HG03060 (cell line): ENCODE measurements at regions not wholly inside any gene's neighbourhood (a gene's known extent, or its start where the extent isn't known, plus 50 kb on each side); places are given as distances from the start of the nearest gene placed in this dataset.

Experiments
- ATAC-seq: cut with Tn5 transposase; IDR thresholded peaks from one replicate; pipeline ENCODE4 v1.9.1; 2021; ENCODE audit warnings: low read depth, moderate number of reproducible peaks; ENCODE audit not compliant: unreplicated experiment

DNA sequence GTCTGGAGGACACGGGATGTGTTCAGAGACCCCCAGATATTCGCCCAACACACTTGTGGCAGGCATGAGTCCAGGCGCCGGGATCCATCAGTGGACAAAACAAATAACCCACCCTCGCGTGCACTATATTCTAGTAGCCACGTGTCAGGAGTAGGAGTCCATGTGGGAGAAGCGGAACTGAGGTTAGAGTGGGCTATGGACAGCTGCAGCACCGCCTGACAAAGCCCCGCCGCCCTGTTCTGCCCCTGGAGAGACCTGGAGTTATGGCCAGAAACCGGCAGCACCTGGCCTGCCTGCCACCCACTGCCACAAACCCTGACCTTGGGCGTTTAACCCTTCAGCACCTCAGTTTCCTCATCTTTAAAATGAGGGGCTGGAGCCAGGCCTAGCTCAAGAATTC, 181.0 kb upstream of the RNF32 start:
- no peak for ATAC-seq

DNA sequence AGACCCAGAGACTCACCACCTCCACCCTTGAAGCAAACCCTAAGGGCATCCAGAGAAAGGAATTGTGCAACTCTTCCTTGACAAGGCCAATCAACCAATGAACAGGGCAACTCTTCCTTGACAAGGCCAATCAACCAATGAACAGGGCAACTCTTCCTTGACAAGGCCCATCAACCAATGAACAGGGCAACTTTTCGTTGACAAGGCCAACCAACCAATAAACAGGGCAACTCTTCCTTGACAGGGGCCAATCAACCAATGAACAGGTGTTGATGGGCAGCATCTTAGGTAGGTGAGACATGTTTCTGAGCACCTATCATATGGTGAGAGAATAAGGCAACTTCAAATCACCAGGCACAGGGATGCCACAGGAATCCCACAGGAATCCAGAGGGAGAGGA, 181.5 kb upstream of the RNF32 start:
- no peak for ATAC-seq

DNA sequence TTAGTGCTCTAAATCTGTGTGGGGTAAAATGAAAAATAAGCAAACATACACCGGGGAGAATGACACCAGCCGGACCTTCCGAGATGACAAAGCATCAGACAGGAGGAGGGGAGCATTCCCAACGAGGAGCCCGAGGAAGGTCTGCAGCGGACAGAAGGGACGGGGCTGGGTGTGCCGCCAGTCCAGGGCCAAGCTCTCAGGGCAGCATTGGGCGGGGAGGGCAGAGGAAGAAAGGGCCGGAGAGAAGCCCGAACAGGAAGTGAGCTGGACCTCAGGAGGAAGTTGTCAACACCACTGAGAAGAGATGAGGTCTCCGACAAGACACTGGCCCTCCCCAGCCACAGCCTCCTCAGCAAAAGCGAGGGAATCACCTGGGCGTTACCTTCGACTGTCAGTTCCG, 182.6 kb upstream of the RNF32 start:
- no peak for ATAC-seq

DNA sequence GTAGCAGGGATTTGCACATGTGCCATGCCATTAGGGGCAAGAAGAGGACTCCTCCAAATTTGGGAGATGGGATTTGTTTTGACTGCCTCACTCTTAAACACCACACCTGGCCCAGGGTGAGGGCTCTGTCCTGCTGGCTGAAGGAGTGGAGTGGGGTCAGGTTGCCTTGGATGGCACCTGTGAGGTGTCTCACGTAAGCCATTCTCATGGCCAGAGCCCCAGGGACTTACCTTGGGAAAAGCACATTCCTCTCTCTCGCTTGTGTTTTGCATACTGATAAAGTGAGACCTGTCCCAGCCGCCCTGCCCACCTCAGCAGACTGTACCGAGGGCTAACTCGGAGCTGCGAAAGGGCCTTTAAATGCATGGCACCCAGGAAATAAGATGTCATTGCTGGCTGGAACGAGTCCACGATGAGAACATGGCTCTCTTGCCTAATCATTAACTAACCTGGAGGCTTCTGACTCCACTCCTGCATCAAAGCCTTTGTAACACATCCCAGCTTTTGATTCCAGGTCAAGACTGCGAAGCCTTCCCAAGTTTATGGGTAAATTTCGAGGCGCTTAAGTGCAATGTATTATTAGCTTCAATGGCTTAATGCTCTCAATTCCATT, 184.0 kb upstream of the RNF32 start:
- ATAC-seq = no peak

DNA sequence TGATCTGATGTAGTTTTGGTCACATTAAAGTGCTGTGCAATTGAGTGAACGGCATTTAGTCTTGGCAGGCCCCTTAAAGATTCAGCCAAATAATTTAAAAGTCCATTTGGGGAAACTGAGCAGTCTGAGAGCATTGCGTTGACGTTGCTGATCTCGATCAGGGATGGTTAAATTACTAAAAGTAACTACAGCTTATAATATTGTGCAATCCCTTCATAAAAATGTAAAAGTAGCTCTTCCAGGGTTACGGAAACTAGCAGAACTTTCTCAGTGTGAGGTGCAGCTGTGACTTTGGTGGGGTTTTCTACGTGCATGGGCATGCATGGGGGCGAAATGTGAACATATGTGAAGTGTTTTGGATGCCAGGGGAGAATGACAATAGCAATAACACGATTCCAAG, 184.5 kb upstream of the RNF32 start:
- ATAC-seq = no peak

DNA sequence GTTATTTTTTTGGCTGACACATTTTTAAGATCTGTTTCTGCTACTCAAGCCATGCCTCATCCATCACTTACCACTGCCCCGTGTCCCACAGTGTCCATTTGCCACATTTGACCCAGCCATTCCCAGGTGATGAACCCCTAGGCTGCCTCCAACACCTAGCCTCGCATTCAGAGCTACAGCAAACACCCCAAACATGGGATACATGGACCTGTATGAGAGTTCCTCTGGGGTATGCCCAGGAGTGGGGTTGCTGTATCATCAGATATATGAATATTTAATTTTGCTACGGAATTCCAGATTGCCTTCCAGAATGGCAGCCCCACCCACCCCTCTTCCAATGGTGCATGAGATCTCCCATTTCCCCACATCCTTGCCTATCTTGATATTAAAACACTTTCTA, 190.1 kb upstream of the RNF32 start:
- no peak for ATAC-seq

DNA sequence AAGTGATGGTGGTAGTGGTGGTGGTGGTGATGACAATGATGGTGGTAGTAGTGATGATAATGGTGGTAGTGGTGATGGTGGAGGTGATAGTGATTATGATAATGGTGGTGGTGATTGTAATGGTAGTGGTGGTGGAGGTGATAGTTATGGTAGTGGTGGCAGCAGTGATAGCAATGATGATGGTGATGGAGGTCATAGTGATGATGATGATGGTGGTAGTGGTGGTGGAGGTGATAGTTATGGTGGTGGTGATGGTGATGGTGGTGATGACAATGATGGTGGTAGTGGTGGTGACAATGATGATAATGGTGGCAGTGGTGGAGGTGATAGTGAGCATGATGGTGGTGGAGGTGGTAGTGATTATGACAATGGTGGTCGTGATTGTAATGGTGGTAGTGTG, 191.7 kb upstream of the RNF32 start:
- ATAC-seq = no peak

DNA sequence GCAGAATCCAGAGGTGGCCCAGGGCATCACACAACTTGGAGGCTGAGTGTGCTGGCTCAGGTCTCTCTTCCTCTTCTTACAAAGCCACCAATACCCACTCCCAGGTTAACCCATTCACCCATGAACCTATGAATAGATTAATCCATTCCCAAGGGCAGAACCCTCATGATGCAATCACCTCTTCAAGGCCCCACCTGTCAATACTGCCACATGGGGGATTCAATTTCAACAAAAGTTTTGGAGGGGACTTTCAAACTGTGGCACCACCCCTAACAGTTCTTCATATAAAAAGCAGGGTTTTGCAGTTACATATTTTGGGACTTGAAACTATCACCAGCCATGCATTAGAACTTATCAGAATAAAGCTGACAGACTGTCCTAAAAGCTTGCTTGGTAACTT, 193.6 kb upstream of the RNF32 start:
- ATAC-seq = no peak

DNA sequence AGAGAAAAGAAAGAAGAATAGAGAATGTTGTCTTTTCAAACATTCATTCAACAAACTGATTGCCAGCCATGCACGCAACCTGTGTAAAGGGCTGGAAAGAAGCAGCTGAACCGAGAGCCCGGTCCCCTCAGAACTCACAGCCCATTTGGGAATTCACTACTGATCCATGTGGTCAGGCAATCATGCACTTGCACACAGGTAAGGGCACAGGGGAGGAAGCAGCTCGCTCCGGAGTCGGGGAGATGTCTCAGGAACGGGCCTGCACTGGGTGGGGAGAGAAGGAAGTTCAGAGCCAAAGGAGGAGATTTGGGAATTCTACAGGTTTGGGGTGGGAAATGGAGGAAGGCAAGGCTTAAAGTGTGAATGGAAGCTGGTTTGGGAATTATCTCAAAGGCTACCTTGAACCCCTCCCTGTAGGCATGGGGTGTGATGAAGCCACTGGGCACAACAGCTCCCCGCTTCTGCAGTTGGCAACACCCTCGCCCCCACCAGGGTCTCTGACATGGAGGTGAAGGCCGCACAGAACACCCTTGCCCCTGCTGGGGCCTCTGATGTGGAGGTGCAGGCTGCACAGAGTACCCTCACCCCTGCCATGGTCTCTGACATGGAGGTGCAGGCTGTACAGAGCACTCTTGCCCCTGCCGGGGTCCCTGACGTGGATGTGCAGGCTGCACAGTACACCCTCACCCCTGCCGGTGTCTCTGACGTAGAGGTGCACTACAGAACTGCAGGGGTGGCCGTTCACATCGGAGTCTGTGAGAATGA, 194.4 kb upstream of the RNF32 start:
- no peak for ATAC-seq

DNA sequence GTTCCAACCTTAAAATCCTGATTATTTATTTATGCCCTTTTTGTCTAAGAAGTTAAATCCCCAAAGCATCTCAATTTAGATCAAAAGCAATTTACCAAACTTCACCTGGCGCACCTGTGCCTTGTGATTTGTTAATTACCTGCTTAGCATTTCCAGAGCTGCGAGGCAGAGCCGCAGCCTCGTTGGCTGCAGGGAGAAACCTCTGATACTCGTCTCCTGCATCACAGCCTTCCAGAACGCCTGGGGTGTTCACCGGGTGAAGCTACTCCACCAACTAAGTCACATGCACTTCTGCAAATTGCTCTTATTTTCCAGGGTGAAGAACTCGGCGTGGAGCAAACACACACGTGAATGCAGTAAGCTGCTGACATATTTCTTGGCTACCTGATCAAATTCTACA, 198.1 kb upstream of the RNF32 start:
- ATAC-seq = no peak

DNA sequence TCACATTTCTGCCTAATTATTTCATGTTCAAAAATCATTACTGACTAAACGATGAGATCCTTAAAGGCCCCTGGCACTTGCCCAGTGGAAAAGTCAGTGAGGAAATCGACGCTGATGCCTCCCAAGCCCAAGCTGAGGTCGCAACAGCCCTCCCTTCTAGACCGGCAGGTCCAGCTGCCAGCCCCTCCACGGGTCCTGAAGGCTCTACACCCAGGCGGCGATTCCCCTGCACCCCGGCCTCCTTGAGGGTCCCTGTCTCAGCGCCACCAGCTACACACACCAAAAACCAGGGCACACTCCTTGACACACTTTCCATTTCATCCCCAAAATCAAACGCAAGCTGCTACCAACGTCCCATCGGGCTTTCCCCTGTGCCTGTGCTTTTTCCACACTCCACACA, 200.1 kb upstream of the RNF32 start:
- ATAC-seq = no peak

DNA sequence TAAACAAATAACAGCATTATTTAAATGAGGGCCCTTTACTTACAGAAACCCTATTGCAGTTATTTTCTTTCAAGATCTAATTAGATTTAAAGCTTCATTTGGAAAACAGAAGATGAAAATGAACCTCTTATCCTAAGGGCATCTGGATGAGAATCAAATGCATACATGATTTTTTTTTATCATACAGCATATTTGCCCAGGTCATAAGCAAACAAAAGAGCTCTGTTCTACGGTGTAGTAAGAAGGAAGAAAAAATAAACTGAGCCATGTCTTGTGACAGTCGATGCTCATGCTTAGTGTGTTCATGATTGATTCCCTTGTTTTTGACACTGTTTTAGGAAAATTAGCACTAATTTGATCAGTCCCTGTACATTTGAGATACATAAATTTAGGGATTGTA, 202.6 kb upstream of the RNF32 start:
- ATAC-seq = no peak

DNA sequence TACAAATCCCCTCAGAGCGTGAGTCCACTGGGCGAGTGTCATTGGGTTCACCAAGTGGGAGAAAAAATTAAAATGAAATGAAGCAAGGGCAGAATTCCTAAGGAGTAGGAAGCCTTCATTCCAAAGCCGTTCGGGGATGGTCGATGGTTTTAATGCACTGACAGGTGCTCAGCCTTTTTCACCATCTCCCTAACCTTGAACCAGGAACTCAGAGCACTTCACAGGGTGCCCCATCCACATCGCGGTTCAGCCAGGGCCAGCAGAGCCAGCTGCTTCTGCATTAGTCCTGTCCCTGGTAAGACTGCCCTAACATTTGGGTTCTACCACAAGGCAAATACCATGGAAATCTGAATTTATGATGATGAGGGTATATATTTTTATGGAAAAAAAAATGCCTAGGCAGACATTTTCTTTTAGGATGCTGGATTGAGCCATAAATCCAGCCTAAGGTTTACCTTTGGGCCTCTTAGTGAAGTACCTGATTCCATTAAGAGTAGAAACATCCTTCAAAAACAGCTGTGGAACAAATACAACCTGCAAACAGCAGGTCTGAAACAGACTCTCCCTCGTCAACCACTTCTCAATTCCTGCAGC, 203.5 kb upstream of the RNF32 start:
- no peak for ATAC-seq

DNA sequence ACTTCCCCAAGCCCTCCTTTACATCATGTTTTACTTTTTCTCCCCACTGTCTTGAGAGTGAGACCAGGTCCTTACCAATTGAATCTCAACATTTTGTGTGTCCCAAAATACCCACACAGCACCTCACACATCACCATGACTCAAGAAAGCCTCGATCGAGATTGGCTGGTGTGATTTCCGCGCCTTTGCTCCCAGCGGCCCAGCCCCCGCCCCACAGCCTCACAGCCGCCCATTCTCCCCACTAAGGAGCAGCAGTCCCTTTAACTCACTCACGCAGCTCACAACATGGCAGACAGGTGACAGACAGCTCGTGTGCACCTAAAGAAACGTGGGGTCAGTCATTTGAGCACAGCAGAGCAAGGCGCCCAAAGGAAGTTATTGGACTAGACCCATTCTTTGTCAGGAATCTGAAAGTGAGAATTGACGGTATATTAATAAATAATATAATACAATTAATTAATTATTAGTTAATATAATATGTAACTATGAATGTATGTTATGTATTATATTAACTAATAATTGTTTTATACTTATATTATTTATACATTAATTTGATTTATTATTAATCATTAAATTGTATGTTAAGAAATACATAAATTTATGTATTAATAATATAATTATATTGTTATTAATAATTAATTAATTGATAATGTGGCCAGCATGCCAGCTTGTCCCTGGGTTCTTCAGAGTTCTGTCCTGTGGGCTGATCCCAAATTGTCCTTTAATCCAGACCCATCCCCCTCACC, 204.9 kb upstream of the RNF32 start:
- ATAC-seq = no peak

DNA sequence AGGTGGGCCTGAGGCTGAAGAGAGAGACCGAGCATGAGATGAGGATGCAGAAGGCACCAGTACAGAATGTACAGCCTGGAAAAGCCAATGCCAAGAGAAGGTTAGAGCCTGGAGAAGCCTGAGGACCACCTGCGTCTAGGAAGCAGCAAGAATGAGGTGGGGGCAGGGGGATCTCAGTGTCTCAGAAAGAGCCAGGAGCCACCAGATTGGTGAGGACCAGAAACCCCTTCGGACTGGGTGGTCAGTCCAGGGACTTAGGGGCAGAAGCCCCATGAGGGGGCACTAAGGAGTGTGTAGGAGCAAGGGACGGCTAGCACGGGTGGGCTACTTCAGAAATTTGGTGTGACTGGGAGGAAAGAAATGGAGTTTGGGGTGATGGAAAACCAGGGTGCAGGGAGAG, 205.9 kb upstream of the RNF32 start:
- ATAC-seq = no peak

DNA sequence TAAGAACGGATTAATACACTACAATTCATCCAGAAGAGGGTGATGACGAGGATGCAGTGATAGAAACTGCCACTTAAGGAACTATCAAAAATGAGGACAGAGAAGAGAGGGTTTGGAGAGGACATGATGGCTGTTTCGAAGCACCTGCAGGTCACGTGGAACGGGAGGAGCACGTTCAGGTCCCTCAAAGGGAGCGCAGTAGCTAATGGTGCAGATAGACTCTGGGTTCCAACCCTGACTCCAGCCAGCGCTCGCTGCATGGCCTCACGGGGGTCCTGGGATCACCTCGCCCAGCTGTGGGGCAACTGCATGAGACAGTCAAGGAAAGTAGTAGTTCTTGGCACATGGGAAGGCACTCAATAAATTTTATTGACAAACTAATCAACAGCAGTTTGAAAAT, 208.6 kb upstream of the RNF32 start:
- no peak for ATAC-seq

DNA sequence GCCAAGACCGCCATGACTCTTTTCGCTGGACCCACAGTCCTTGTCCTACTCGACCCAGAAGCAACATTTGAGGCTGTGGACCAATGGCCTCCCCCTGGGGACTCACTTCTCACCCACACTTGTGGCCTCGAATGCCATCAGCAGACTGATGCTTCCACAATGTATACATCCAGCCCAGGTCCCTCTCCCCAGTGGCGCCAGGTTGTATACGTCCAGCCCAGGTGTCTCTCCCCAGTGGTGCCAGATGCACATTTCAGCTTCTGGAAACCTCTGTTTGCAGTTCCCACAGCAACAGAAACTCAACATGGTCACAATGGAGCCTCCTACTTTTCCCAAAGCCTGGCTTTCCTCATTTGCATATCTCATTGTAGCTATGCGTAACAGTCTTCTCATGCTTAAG, 210.5 kb upstream of the RNF32 start:
- ATAC-seq = no peak

DNA sequence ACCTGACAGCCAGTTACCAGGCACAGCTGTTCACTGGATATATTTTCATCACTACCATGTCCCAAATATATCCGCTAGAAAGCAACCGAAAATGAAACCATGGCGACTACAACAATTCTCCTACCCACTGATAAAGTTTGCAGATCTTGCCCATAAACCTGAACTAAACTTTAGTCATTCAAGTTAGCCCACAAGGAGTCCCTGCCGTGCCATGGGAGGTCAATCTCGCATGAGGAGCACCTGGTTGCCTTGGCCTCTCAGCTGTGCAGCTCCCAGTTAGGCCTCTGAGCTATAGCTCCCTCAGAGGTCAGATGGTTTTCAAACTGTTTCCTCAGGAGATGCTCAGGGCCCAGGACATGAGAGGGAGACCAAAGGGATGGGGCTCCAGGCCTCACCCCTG, 211.1 kb upstream of the RNF32 start:
- no peak for ATAC-seq

DNA sequence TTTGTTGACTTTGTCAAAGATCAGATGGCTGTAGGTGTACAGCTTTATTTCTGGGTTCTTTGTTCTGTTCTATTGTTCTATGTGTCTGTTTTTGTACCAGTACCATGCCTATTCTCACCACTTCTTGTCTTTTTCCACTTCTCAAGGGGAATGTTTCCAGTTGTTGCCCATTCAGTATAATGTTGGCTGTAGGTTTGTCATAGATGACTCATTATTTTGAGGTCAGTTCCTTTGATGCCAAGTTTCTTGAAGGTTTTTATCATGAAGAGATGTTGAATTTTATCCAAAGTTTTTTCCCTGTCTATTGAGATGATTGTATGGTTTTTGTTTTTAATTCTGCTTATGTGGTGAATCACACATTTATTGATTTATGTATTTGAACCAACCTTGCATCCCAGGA, 216.7 kb upstream of the RNF32 start:
- ATAC-seq = no peak

DNA sequence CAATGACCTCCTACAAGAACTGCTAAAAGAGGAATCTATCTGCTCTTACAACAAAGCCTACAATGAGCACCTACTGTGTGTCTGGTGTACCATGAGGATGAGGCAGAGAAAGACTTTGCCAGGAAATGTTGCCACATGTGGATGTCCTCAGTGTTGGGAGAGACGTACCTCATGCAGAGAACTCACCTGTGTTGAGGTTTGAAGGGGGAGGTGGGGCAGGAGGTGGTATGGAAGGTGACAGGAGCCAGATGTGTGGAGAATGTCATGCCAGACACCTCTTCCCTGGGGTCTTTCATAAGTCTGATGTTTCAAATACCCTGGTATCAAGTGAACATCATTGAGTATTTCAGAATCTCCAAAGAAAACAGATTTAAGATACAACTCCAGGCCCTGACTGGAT, 220.1 kb upstream of the RNF32 start:
- ATAC-seq = no peak

DNA sequence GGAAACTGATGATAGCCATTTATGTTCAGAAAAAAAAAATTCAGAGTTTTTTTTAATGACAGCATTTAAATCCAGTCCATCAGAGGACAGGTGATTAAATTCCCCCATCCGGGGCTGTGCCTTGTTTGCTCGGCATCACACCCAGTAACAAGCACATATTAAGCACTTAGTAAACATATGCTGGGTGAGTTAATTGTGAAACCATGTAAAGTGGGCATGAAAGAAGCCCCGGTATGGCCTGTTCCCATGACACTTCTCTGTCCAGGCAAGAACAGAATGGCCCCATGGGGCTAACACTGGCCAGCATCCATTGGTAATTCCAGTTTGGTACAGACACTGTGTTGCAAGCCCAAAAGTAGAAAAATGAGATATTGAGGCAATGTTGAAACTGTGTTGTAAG, 220.8 kb upstream of the RNF32 start:
- no peak for ATAC-seq

DNA sequence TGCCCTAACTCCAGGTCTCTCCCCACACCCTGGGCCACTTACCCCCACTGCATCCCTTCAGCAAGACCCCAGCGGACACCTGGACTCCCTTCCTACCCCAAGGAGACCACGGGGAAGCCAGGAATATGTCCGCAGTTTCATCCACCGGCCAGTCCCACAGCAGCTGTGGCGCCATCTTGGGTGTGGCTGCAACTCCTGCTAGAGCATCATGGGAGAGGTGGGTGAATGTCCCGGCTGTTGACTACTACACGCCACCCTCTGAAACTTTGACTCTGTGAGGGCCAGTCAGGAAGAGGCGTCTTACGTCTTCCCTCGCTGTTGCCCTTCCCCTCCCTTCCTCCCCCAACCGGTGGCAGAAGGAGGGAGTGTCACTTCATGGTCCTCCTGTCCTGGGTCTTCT, 238.3 kb upstream of the RNF32 start:
- ATAC-seq = no peak
